Gastroesophageal sphincter (tissue), 4 donors: ENCODE measurements at regions not wholly inside any gene's neighbourhood (a gene's known extent, or its start where the extent isn't known, plus 50 kb on each side); places are given as distances from the start of the nearest gene placed in this dataset.

Source experiments
- ATAC-seq: fragments of 150-250 bp; one replicate; pipeline ENCODE4 v1.9.1; 2016; ENCODE audit warnings: mild to moderate bottlenecking, moderate library complexity
- H3K27ac ChIP-seq, 4 donors: fragments of 200-600 bp; sonication (generic) in 3 of 4; 1 replicate in 3 of 4; 2 replicates in 1 of 4; pipeline ENCODE4 v1.5.1; 2016 to 2019
- H3K27me3 ChIP-seq: fragments of 200-600 bp; sonication (generic); one replicate; pipeline ENCODE4 v1.5.1; 2019
- H3K36me3 ChIP-seq, 2 donors: fragments of 200-600 bp; sonication (generic); one replicate each; pipeline ENCODE4 v1.5.1; 2019; ENCODE audit warnings: control low read depth in 1 of 2
- H3K4me1 ChIP-seq, 3 donors: fragments of 200-600 bp; sonication (generic); 1 replicate in 2 of 3; 2 replicates in 1 of 3; pipeline ENCODE4 v1.5.1; 2016 to 2019; ENCODE audit warnings: control low read depth in 2 of 3
- H3K4me3 ChIP-seq, 2 donors: fragments of 200-600 bp; sonication (generic); one replicate each; pipeline ENCODE4 v1.5.1; 2019; ENCODE audit warnings: mild to moderate bottlenecking in 1 of 2, moderate library complexity in 1 of 2
- H3K9me3 ChIP-seq, 3 donors: fragments of 200-600 bp; sonication (generic); one replicate each; pipeline ENCODE4 v1.5.1; 2017 to 2019; ENCODE audit warnings: control low read depth in 2 of 3
- CTCF ChIP-seq, 4 experiments: fragments of 200-600 bp in 2 of 4; fragments of 450-650 bp in 2 of 4; sonication (generic) in 1 of 4; IDR thresholded peaks; one replicate each; pipeline ENCODE4 v1.5.1; 2017 to 2019; ENCODE audit warnings: antibody characterized with exemption in 4 of 4, mild to moderate bottlenecking in 2 of 4, moderate library complexity in 2 of 4
- EP300 ChIP-seq: sonication (generic); formaldehyde crosslinking; IDR thresholded peaks from one replicate; pipeline ENCODE4 v1.6.1; 2017; ENCODE audit warnings: antibody characterized with exemption, mild to moderate bottlenecking
- POLR2A ChIP-seq, 2 donors: fragments of 450-650 bp; IDR thresholded peaks; one replicate each; pipeline ENCODE4 v1.6.1; 2017; ENCODE audit warnings: antibody characterized with exemption in 2 of 2, mild to moderate bottlenecking in 2 of 2, moderate library complexity in 1 of 2
- POLR2AphosphoS5 ChIP-seq: sonication (generic); formaldehyde crosslinking; IDR thresholded peaks from one replicate; pipeline ENCODE4 v1.6.1; 2017; ENCODE audit warnings: antibody characterized with exemption
- WGBS, 2 donors: methylation state at CpG; one replicate each; pipeline ENCODE4 v1.1.5; 2018; ENCODE audit warnings: low coverage in 1 of 2; 5-methylcytosine and 5-hydroxymethylcytosine counted together

- H3K27me3 ChIP-seq, result no peaks in the 10 kb centered on the region
- no peak overlapping the region for H3K27ac ChIP-seq
- H3K4me1 ChIP-seq, result no peaks in the 10 kb centered on the region
- H3K4me3 ChIP-seq, result no peak overlapping the region
- no peak for ATAC-seq
- H3K36me3 ChIP-seq, result no peaks in the 10 kb centered on the region
- 76 to 79% methylated on average over 4 of the region's 4 CpGs for WGBS, 2 donors
- TF ChIP-seq EP300 (no peak), CTCF (IDR thresholded peaks at IDR 0.05) (no peak), POLR2AphosphoS5 (no peak), POLR2A (IDR thresholded peaks at IDR 0.05) (no peak)
- H3K9me3 ChIP-seq, result no peaks in the 10 kb centered on the region
Measured at GRCh38 chr4:153890761-153891160, 101.9 kb upstream of the SFRP2 start.

GRCh38 chr4:153887217-153887616 is 98.3 kb upstream of the SFRP2 start:
- no peak for TF ChIP-seq CTCF (IDR thresholded peaks at IDR 0.05)
- no peak for TF ChIP-seq EP300
- TF ChIP-seq POLR2A (IDR thresholded peaks at IDR 0.05), result no peak
- TF ChIP-seq POLR2AphosphoS5, result no peak
- ATAC-seq, result peak; percentile 30
- H3K27ac ChIP-seq, result no peak overlapping the region
- no peaks in the 10 kb centered on the region for H3K27me3 ChIP-seq
- no peaks in the 10 kb centered on the region for H3K4me1 ChIP-seq
- H3K36me3 ChIP-seq, result no peaks in the 10 kb centered on the region
- H3K9me3 ChIP-seq, result no peaks in the 10 kb centered on the region
- no peak overlapping the region for H3K4me3 ChIP-seq

GRCh38 chr4:153884325-153884724 is 95.4 kb upstream of the SFRP2 start:
- WGBS, 2 donors, result 88 to 92% methylated on average over 1 of the region's 1 CpG
- Histone ChIP-seq H3K4me3 (no peak overlapping the region), H3K4me1 (no peaks in the 10 kb centered on the region), H3K27me3 (no peaks in the 10 kb centered on the region), H3K36me3 (no peaks in the 10 kb centered on the region), H3K27ac (no peak overlapping the region), H3K9me3 (peaks cover 0 to 13% (median 0%) of the 10 kb centered on the region in 3 donors)
- no peak for TF ChIP-seq POLR2AphosphoS5
- no peak for TF ChIP-seq EP300
- no peak for TF ChIP-seq CTCF (IDR thresholded peaks at IDR 0.05)
- no peak for TF ChIP-seq POLR2A (IDR thresholded peaks at IDR 0.05)
- no peak for ATAC-seq

- WGBS, 2 donors, result no CpG with 5 or more reads among the region's 2 CpGs
- H3K36me3 ChIP-seq, result no peaks in the 10 kb centered on the region
- peaks cover 0 to 13% (median 0%) of the 10 kb centered on the region in 3 donors for H3K9me3 ChIP-seq
- no peaks in the 10 kb centered on the region for H3K27me3 ChIP-seq
- no peak overlapping the region for H3K4me3 ChIP-seq
- H3K4me1 ChIP-seq, result no peaks in the 10 kb centered on the region
- no peak overlapping the region for H3K27ac ChIP-seq
- no peak for ATAC-seq
- TF ChIP-seq POLR2AphosphoS5 (no peak), EP300 (no peak), CTCF (IDR thresholded peaks at IDR 0.05) (no peak), POLR2A (IDR thresholded peaks at IDR 0.05) (no peak)
Measured at GRCh38 chr4:153880983-153881382, 92.1 kb upstream of the SFRP2 start.

- Histone ChIP-seq H3K36me3 (no peaks in the 10 kb centered on the region), H3K4me1 (no peaks in the 10 kb centered on the region), H3K9me3 (peaks cover 0 to 13% (median 0%) of the 10 kb centered on the region in 3 donors), H3K27me3 (no peaks in the 10 kb centered on the region), H3K27ac (no peak overlapping the region), H3K4me3 (no peak overlapping the region)
- TF ChIP-seq CTCF (IDR thresholded peaks at IDR 0.05) (no peak), POLR2AphosphoS5 (no peak), POLR2A (IDR thresholded peaks at IDR 0.05) (no peak), EP300 (no peak)
- ATAC-seq, result no peak
Measured at GRCh38 chr4:153877898-153878297, 89.0 kb upstream of the SFRP2 start.
